Activated CD4-positive, alpha-beta T cell treated with anti-CD3 and anti-CD28 coated beads, Interleukin-2, amount 10 ng/mL, durations not matched to agents 7 days and 5 days (primary cell): ENCODE measurements at regions not wholly inside any gene's neighbourhood (a gene's known extent, or its start where the extent isn't known, plus 50 kb on each side); places are given as distances from the start of the nearest gene placed in this dataset.
"Not testable (repeated sequence)": the region's sequence is repeated elsewhere in the genome, so short reads cannot be mapped to it uniquely, and the experiment has no call there.

Source experiments
- CTCF ChIA-PET: fragments of 350-600 bp; sonication (Branson Sonifier 250); formaldehyde crosslinking; loops from one replicate; lab custom pipeline; 2021; ENCODE audit warnings: antibody characterized with exemption; lab: Charles Lee
- POLR2A ChIA-PET: fragments of 350-600 bp; sonication (Branson Sonifier 250); formaldehyde crosslinking; loops from one replicate; lab custom pipeline; 2021; ENCODE audit warnings: antibody characterized with exemption; lab: Charles Lee
- DNase-seq: peaks from one replicate; pipeline ENCODE4 v3.0.0-alpha.2; 2020
- H3K27ac Mint-ChIP-seq: one replicate; pipeline ENCODE4 v1.8.0; 2021; ENCODE audit warnings: mild to moderate bottlenecking, moderate library complexity, mixed read lengths
- H3K27me3 Mint-ChIP-seq: one replicate; pipeline ENCODE4 v1.8.0; 2021; ENCODE audit warnings: mixed read lengths
- H3K36me3 Mint-ChIP-seq: one replicate; pipeline ENCODE4 v1.8.0; 2021; ENCODE audit warnings: low read depth, mixed read lengths
- H3K4me1 Mint-ChIP-seq: one replicate; pipeline ENCODE4 v1.8.0; 2021; ENCODE audit warnings: mixed read lengths
- H3K4me3 Mint-ChIP-seq: one replicate; pipeline ENCODE4 v1.8.0; 2021; ENCODE audit warnings: mild to moderate bottlenecking, moderate library complexity, mixed read lengths
- H3K9me3 Mint-ChIP-seq: one replicate; pipeline ENCODE4 v1.8.0; 2021; ENCODE audit warnings: mixed read lengths

DNA sequence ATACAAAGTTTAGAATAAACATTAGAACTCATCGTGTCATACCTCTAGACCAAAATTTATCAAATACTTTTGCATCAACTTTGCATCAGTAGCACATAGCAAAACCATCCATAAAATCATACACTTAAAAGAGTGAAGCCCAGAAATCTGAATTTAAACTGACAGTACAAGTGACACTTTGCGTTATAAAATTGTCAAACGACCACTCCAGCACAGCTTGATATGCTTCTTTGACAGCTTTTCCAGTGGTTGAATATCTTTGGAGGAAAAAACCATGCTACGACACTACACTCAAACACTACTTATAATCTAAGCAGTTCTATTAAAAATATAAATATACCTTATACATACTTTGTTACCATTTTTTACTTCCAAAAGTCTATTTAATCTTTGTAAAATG is 1644.4 kb downstream of the STIM2 start:
- ChIA-PET POLR2A (no interaction called here), CTCF (interaction anchor here (0.6 kb wide), 1 partner anchor 11 kb away, joined by 3 read pairs; no protein-coding TSS in a partner anchor)
- Mint-ChIP-seq H3K36me3 (no peaks in the 10 kb centered on the region), H3K27me3 (no peaks in the 10 kb centered on the region), H3K27ac (no peak overlapping the region), H3K4me1 (no peaks in the 10 kb centered on the region), H3K9me3 (peaks cover 6% of the 10 kb centered on the region), H3K4me3 (no peak overlapping the region)
- no peak for DNase-seq

DNA sequence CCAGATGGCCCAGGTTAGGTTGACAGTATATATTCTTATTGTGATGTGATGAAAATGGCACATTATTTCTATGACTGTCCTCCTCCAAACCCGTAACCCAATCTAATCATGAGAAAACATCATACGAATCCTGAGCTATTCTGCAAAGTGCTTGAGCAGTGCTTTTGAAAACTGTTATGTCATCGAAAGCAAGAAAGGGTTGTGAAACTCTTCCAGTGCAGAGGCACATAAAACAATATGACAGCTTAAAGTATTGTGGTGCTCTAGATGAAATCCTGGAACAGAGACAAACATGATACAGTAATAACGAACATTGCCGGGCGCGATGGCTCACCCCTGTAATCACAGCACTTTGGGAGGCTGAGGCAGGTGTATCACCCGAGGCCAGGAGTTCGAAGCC is 1648.0 kb downstream of the STIM2 start:
- no peak overlapping the region for H3K27ac Mint-ChIP-seq
- no peaks in the 10 kb centered on the region for H3K36me3 Mint-ChIP-seq
- no peak overlapping the region for H3K4me3 Mint-ChIP-seq
- H3K4me1 Mint-ChIP-seq: no peaks in the 10 kb centered on the region
- POLR2A ChIA-PET: no interaction called here
- DNase-seq: no peak
- CTCF ChIA-PET: no interaction called here
- peaks cover 6% of the 10 kb centered on the region for H3K9me3 Mint-ChIP-seq
- H3K27me3 Mint-ChIP-seq: no peaks in the 10 kb centered on the region

DNA sequence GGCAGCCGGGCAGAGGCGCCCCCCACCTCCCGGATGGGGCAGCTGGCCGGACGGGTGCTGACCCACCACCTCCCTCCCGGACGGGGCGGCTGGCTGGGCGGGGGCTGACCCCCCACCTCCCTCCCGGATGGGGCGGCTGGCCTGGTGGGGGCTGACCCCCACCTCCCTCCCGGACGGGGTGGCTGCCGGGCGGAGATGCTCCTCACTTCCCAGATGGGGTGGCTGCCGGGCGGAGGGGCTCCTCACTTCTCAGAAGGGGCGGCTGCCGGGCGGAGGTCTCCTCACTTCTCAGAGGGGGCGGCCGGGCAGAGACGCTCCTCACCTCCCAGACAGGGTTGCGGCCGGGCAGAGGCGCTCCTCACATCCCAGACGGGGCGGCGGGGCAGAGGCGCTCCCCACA is 1654.1 kb downstream of the STIM2 start:
- H3K36me3 Mint-ChIP-seq, H3K4me1 Mint-ChIP-seq, H3K4me3 Mint-ChIP-seq, H3K27me3 Mint-ChIP-seq, POLR2A ChIA-PET, H3K9me3 Mint-ChIP-seq, CTCF ChIA-PET, DNase-seq, H3K27ac Mint-ChIP-seq: not testable (repeated sequence)

DNA sequence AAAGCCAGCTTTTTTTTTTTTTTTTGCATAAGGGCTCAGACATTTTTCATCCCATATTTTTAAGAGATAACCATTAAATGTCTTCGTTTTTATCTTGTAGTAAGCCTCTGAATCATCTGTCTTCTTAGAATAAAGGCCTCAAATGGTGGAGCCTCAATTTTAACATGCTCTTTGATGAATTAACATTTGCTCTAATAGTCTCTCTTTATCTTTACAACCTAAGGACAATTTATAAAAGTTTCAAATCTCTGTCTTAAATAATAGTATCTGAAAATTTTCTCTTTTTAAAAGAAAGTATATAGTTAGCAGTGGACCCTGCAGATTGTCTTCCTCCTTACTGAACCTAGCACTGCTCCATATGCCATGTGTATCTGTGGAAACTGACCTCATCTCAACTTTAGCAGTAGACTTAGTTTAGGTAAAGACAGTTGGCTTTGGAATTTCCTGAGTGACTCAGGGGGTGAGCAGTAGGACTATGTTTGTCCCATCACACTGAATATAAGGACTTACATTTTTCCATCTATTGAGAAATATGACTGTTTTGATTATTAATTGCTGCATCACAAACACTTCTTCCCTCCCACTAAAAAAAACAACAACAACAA is 1658.0 kb downstream of the STIM2 start:
- CTCF ChIA-PET: no interaction called here
- POLR2A ChIA-PET: no interaction called here
- H3K9me3 Mint-ChIP-seq: peaks cover 5% of the 10 kb centered on the region
- no peaks in the 10 kb centered on the region for H3K36me3 Mint-ChIP-seq
- H3K27ac Mint-ChIP-seq: no peak overlapping the region
- H3K4me1 Mint-ChIP-seq: no peaks in the 10 kb centered on the region
- no peaks in the 10 kb centered on the region for H3K27me3 Mint-ChIP-seq
- H3K4me3 Mint-ChIP-seq: no peak overlapping the region
- DNase-seq: no peak

DNA sequence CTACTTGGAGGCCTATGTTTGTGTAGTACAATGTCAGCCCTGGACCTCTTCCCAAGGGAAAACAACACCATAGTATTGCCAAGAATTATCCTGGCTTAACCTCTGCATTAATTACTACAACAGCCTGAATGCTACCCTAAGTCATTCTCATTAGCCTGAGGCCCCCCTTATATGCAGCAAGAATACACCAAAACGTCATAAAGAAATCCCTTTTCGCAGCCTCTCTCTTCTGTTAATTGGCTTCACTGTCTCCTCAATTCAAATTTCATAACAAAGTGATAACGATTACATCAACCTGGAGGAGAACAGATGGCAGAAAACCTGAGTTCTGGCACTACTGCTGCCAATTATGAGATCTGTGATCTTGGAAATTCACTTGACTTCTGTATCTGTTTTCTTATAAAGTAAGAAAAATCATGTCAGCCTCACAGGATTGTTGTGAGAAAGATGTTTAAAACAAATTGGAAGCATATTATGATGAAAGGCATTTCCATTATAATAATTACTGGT is 1663.1 kb downstream of the STIM2 start:
- H3K27ac Mint-ChIP-seq: no peak overlapping the region
- no peaks in the 10 kb centered on the region for H3K27me3 Mint-ChIP-seq
- H3K4me3 Mint-ChIP-seq: no peak overlapping the region
- no peaks in the 10 kb centered on the region for H3K4me1 Mint-ChIP-seq
- ChIA-PET POLR2A (no interaction called here), CTCF (no interaction called here)
- H3K36me3 Mint-ChIP-seq: no peaks in the 10 kb centered on the region
- H3K9me3 Mint-ChIP-seq: no peaks in the 10 kb centered on the region
- no peak for DNase-seq

DNA sequence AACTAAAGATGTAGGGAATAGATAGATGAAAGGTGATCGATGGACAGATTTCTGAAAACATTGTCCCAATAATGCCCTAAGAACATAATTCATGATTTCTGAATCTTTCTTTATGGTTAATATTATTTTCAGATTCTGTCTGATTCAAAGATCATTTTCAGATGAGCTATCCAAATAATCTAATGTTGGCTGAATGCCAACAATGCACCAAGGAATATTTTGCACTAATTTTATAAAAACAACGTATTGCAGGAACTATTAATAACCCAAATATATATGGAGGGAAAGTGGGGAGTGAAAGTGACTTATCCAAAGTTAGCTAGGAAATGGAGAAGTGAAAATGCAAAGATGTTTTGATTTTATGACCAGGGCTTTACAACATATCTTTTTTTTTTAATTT is 1675.5 kb downstream of the STIM2 start:
- no peak for DNase-seq
- Mint-ChIP-seq H3K4me3 (no peak overlapping the region), H3K4me1 (no peaks in the 10 kb centered on the region), H3K27ac (no peak overlapping the region), H3K36me3 (no peaks in the 10 kb centered on the region), H3K9me3 (no peaks in the 10 kb centered on the region), H3K27me3 (no peaks in the 10 kb centered on the region)
- ChIA-PET POLR2A (no interaction called here), CTCF (no interaction called here)

DNA sequence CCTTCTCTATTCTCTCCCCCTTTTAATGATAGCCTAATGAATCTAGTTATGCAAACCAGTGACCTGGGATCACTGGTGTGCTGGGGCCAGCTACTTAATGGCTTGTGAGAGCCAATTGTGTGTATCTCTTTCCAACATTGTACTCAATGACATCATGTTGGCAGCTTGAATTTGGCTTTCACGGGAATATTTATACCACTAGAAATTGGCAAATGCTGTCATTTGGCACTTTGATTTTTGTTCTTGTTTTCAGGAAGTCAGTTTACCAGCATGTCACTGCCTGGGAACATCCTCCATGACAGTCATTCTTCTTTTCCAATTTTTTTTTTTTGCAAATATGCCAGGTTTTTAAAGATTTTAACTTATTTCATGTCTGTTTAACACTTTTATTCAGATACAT is 1685.3 kb downstream of the STIM2 start:
- Mint-ChIP-seq H3K9me3 (peaks cover 3% of the 10 kb centered on the region), H3K27ac (no peak overlapping the region), H3K36me3 (no peaks in the 10 kb centered on the region), H3K27me3 (no peaks in the 10 kb centered on the region), H3K4me3 (no peak overlapping the region), H3K4me1 (no peaks in the 10 kb centered on the region)
- CTCF ChIA-PET: no interaction called here
- no peak for DNase-seq
- POLR2A ChIA-PET: no interaction called here

DNA sequence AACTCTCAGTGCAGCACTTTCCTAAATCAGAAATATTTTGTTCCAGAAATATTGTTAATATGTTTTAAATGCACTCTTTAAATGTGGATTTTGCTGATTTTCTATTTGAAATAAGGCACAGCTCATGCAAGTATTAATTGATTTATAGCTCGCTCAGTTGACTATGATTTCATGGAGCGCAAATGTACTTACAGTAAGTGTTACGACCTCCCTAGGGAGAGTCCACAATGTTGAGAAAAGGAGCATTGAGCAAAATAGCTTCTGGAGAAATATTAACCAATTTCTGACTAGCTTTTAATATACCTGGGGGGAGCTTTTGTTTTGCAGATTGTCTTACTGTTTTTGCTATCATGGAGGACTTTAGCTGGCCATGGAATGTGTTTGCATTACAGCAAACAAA is 1687.5 kb downstream of the STIM2 start:
- H3K36me3 Mint-ChIP-seq: no peaks in the 10 kb centered on the region
- H3K27ac Mint-ChIP-seq: no peak overlapping the region
- POLR2A ChIA-PET: no interaction called here
- CTCF ChIA-PET: interaction anchor here (1.3 kb wide), 1 partner anchor 20 kb away, joined by 3 read pairs; no protein-coding TSS in a partner anchor
- no peaks in the 10 kb centered on the region for H3K4me1 Mint-ChIP-seq
- no peak overlapping the region for H3K4me3 Mint-ChIP-seq
- no peak for DNase-seq
- peaks cover 3% of the 10 kb centered on the region for H3K9me3 Mint-ChIP-seq
- no peaks in the 10 kb centered on the region for H3K27me3 Mint-ChIP-seq

DNA sequence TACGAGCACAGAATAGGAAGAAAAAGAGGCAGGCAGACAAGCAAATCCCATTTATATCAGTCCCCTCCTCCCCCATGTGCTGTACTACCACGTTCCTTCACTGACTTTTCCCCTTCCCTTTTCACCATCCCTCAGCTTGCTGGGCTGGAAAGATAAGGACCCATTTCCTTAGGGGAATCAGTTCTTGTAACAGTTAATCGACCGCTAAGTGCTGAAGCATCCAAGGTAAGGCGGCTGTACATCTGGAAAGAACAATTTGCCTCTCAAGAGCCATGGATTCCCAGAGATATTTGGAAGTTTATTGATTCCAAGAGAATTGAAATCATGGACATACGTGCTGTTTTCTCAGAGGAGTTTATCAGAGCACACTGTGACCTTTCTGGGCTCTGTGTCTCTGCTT is 1688.0 kb downstream of the STIM2 start:
- no peak for DNase-seq
- peaks cover 3% of the 10 kb centered on the region for H3K9me3 Mint-ChIP-seq
- H3K4me3 Mint-ChIP-seq: no peak overlapping the region
- no peaks in the 10 kb centered on the region for H3K27me3 Mint-ChIP-seq
- CTCF ChIA-PET: interaction anchor here (1.3 kb wide), 1 partner anchor 21 kb away, joined by 3 read pairs; no protein-coding TSS in a partner anchor
- no peaks in the 10 kb centered on the region for H3K4me1 Mint-ChIP-seq
- no peak overlapping the region for H3K27ac Mint-ChIP-seq
- no peaks in the 10 kb centered on the region for H3K36me3 Mint-ChIP-seq
- POLR2A ChIA-PET: no interaction called here

DNA sequence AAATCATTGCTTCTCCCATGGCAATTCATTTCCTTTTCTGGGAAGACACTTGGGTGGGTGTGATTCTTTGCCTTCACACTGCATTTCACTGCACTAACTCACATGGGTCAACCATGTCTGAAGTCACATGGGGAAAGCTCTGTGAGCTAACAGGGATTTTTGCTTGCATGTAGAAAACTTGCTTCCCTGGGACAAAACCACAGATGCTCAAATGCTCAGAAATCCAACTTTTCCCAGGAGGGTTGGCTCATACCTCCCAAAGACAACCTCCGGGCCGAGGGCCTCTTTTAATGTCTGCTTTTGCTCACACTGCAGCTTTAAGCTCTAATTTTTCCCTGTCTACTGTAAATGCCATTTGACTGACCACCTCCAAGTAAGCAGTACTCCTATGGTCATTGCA is 1695.2 kb downstream of the STIM2 start:
- no peaks in the 10 kb centered on the region for H3K36me3 Mint-ChIP-seq
- no peak for DNase-seq
- no peaks in the 10 kb centered on the region for H3K9me3 Mint-ChIP-seq
- no peaks in the 10 kb centered on the region for H3K4me1 Mint-ChIP-seq
- no peak overlapping the region for H3K4me3 Mint-ChIP-seq
- H3K27me3 Mint-ChIP-seq: no peaks in the 10 kb centered on the region
- ChIA-PET CTCF (interaction anchor here (0.5 kb wide), 1 partner anchor 441 kb away, joined by 3 read pairs; no protein-coding TSS in a partner anchor), POLR2A (no interaction called here)
- no peak overlapping the region for H3K27ac Mint-ChIP-seq

DNA sequence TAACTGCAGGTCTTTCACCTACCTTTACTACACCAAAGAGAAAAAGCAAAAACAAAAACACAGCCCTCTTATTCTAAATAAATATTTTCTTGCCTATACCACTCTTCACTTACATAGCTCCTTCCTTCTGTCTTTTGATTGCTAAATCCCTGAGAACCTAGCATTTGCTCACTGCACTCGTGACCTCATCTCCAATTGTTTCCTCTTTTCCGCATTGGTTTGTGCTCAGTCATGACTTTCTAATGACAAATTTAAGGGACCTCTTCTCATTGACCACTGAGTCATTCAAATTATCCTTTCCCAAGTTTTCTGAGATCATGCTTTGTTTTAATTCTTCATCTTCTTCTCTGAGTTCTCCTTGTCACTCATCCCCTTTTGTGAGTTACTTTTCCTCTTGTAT is 1697.1 kb downstream of the STIM2 start:
- Mint-ChIP-seq H3K27me3 (no peaks in the 10 kb centered on the region), H3K9me3 (no peaks in the 10 kb centered on the region), H3K4me1 (no peaks in the 10 kb centered on the region), H3K4me3 (no peak overlapping the region), H3K36me3 (no peaks in the 10 kb centered on the region), H3K27ac (no peak overlapping the region)
- ChIA-PET CTCF (no interaction called here), POLR2A (no interaction called here)
- DNase-seq: no peak

DNA sequence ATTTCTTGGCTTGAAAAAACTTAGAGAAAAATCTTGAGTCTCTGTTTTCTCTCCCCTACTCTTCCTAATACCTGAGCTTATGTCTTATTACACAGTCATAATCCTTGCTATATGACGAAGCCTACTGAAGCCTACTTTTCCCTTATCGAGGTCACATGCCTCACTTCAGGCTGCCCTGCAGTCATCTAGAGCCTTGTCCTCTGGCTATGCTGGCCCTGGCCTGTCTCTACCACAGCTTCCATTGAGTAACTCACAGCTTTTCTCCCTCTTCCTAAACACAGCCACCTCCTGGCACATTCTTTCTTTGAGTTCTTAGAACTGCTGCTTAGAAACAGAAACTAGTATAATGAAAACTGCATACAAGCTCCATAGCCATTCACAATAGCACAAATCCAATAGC is 1698.3 kb downstream of the STIM2 start:
- no peak for DNase-seq
- Mint-ChIP-seq H3K4me1 (no peaks in the 10 kb centered on the region), H3K27me3 (no peaks in the 10 kb centered on the region), H3K4me3 (no peak overlapping the region), H3K36me3 (no peaks in the 10 kb centered on the region), H3K27ac (no peak overlapping the region), H3K9me3 (no peaks in the 10 kb centered on the region)
- ChIA-PET POLR2A (no interaction called here), CTCF (no interaction called here)

DNA sequence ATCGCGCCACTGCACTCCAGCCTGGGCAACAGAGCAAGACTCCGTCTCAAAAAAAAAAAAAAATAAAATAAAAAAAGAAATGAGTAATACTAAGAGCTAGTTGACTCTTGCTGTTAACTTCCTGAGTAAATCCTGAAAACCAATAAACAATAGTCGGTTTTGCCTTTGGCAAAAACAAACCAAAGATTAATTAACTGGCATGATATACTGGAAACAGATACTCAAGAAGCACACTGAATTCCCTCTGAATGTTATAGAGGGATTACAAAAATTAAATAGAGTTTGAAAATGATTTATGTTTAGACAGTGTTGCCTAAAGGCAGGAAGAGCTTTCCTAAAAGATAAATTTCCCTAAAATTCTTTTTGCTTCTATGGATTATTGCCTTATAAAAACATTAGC is 1702.3 kb downstream of the STIM2 start:
- ChIA-PET CTCF (no interaction called here), POLR2A (no interaction called here)
- peaks cover 3% of the 10 kb centered on the region for H3K9me3 Mint-ChIP-seq
- no peaks in the 10 kb centered on the region for H3K27me3 Mint-ChIP-seq
- DNase-seq: no peak
- H3K4me1 Mint-ChIP-seq: no peaks in the 10 kb centered on the region
- H3K36me3 Mint-ChIP-seq: no peaks in the 10 kb centered on the region
- no peak overlapping the region for H3K4me3 Mint-ChIP-seq
- H3K27ac Mint-ChIP-seq: no peak overlapping the region

DNA sequence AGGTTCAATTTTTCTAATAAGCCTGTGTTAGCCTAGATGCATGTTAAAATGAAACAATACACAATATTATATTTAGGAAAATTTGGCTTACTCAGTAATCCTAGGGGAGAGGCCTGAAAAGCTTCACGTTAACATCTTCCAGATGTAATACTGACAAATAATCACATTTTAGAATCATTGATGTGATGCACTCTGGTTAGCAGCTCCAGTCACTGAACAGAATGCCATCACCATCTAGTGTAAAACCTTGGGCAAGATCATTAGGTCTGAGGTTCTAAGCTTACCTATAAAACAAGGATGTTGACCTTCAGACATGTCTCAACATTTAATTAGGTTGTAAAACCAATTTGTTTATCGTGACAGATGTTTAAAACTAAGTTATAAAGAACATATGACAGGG is 1704.8 kb downstream of the STIM2 start:
- Mint-ChIP-seq H3K27me3 (no peaks in the 10 kb centered on the region), H3K4me1 (no peaks in the 10 kb centered on the region), H3K4me3 (no peak overlapping the region), H3K9me3 (peaks cover 6% of the 10 kb centered on the region), H3K27ac (no peak overlapping the region), H3K36me3 (no peaks in the 10 kb centered on the region)
- DNase-seq: no peak
- ChIA-PET POLR2A (no interaction called here), CTCF (no interaction called here)
